ENCODE measurements at regions not wholly inside any gene's neighbourhood (a gene's known extent, or its start where the extent isn't known, plus 50 kb on each side); places are given as distances from the start of the nearest gene placed in this dataset.

DNA sequence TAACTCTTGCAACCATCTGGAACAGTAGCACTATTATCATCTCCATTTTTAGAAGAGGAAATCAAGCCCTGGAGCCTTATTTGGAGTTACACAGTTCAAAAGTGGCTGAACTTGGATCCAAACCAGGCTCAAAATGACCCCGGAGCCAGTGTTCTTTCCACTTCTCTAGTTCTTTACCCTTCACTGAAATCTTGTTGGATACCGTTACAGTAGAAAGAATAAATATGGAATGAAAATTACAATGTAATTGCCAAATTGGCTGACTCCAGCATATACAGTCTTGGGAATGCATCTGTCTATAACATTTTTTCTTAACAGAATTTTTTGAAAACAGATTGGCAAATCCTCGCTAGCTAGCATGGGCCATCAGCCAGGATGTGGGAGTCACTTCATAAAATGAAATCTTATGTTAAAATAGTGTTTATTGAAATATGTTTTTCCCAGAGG is 261.4 kb downstream of the CTH start:
- TF ChIP-seq POLR2AphosphoS5 (IDR thresholded peaks at IDR 0.05; ENCODE audit: low read length) (no peak), POLR2A (IDR thresholded peaks at IDR 0.05; ENCODE audit: low read depth, low read length) (no peak), ZNF24 (IDR thresholded peaks at IDR 0.05) (no peak), ZNF207 (IDR thresholded peaks at IDR 0.05; ENCODE audit: borderline replicate concordance) (no peak), TAF1 (IDR thresholded peaks at IDR 0.05; ENCODE audit: borderline replicate concordance, low read depth, low read length) (no peak), CREB1 (IDR thresholded peaks at IDR 0.05; ENCODE audit: low read depth) (no peak), JUNB (IDR thresholded peaks at IDR 0.05) (no peak), SP1 (IDR thresholded peaks at IDR 0.05; ENCODE audit: low read depth, low read length) (no peak), CHD2 (IDR thresholded peaks at IDR 0.05; ENCODE audit: borderline replicate concordance, low read depth, low read length) (no peak), PML (IDR thresholded peaks at IDR 0.05; ENCODE audit: low read length) (no peak), POLR2AphosphoS2 (IDR thresholded peaks at IDR 0.05; ENCODE audit: low read depth, low read length) (no peak)
- TF ChIP-seq, protein P1, sequence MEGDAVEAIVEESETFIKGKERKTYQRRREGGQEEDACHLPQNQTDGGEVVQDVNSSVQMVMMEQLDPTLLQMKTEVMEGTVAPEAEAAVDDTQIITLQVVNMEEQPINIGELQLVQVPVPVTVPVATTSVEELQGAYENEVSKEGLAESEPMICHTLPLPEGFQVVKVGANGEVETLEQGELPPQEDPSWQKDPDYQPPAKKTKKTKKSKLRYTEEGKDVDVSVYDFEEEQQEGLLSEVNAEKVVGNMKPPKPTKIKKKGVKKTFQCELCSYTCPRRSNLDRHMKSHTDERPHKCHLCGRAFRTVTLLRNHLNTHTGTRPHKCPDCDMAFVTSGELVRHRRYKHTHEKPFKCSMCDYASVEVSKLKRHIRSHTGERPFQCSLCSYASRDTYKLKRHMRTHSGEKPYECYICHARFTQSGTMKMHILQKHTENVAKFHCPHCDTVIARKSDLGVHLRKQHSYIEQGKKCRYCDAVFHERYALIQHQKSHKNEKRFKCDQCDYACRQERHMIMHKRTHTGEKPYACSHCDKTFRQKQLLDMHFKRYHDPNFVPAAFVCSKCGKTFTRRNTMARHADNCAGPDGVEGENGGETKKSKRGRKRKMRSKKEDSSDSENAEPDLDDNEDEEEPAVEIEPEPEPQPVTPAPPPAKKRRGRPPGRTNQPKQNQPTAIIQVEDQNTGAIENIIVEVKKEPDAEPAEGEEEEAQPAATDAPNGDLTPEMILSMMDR (IDR thresholded peaks at IDR 0.05 in 2 of 3, conservative IDR thresholded peaks at IDR 0.05 in 1 of 3; ENCODE audit: control insufficient read depth in 2 of 3, extremely low read depth in 1 of 3, insufficient read depth in 1 of 3, low read depth in 3 of 3, low read length in 3 of 3): no peak
- TF ChIP-seq, protein P2, sequence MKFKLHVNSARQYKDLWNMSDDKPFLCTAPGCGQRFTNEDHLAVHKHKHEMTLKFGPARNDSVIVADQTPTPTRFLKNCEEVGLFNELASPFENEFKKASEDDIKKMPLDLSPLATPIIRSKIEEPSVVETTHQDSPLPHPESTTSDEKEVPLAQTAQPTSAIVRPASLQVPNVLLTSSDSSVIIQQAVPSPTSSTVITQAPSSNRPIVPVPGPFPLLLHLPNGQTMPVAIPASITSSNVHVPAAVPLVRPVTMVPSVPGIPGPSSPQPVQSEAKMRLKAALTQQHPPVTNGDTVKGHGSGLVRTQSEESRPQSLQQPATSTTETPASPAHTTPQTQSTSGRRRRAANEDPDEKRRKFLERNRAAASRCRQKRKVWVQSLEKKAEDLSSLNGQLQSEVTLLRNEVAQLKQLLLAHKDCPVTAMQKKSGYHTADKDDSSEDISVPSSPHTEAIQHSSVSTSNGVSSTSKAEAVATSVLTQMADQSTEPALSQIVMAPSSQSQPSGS (IDR thresholded peaks at IDR 0.05; ENCODE audit: low read length): no peak

Data from GM12878 (cell line).